Osteoblast (primary cell): ENCODE measurements at regions not wholly inside any gene's neighbourhood (a gene's known extent, or its start where the extent isn't known, plus 50 kb on each side); places are given as distances from the start of the nearest gene placed in this dataset.

Experiments used
- DNase-seq: peaks from one replicate; pipeline ENCODE4 v3.0.0; 2011; ENCODE audit warnings: low spot score, mixed read lengths; ENCODE audit not compliant: insufficient read length; ENCODE audit errors: missing footprints
- H2AFZ ChIP-seq: 2 replicates; pipeline ENCODE4 v1.6.0; 2011; ENCODE audit warnings: mild to moderate bottlenecking, low read length
- H3K27ac ChIP-seq: 2 replicates; pipeline ENCODE4 v1.5.1; 2011; ENCODE audit warnings: mild to moderate bottlenecking, low read depth, low read length, moderate library complexity
- H3K27me3 ChIP-seq: 2 replicates; pipeline ENCODE4 v1.6.0; 2012; ENCODE audit warnings: mild to moderate bottlenecking, control low read depth, inconsistent platforms, low read length, moderate library complexity; ENCODE audit not compliant: insufficient read depth
- H3K36me3 ChIP-seq: 2 replicates; pipeline ENCODE4 v1.5.1; 2011; ENCODE audit warnings: mild to moderate bottlenecking, low read length, control low read depth, moderate library complexity; ENCODE audit not compliant: insufficient read depth
- H3K4me1 ChIP-seq: 2 replicates; pipeline ENCODE4 v1.5.1; 2011; ENCODE audit warnings: mild to moderate bottlenecking, low read length, control low read depth, moderate library complexity; ENCODE audit not compliant: insufficient read depth
- H3K4me2 ChIP-seq: 2 replicates; pipeline ENCODE4 v1.6.0; 2011; ENCODE audit warnings: mild to moderate bottlenecking, low read length; ENCODE audit not compliant: insufficient read depth
- H3K4me3 ChIP-seq: fragments of 200-600 bp; sonication (generic); 3 replicates; pipeline ENCODE4 v1.5.1; 2012; ENCODE audit warnings: mild to moderate bottlenecking, low read length, inconsistent platforms; ENCODE audit not compliant: insufficient read depth
- H3K79me2 ChIP-seq: 2 replicates; pipeline ENCODE4 v1.6.0; 2012; ENCODE audit warnings: mild to moderate bottlenecking, low read length, control low read depth, inconsistent platforms; ENCODE audit not compliant: insufficient read depth
- H3K9me3 ChIP-seq: 2 replicates; pipeline ENCODE4 v1.5.1; 2011; ENCODE audit warnings: low read depth, low read length, control low read depth
- H4K20me1 ChIP-seq: 2 replicates; pipeline ENCODE4 v1.6.0; 2012; ENCODE audit warnings: mild to moderate bottlenecking, low read length, control low read depth; ENCODE audit not compliant: insufficient read depth
- TF ChIP-seq, protein P1 (sequence below): IDR thresholded peaks from 2 replicates; pipeline ENCODE4 v1.5.1; 2011; ENCODE audit warnings: mild to moderate bottlenecking, low read depth, low read length, moderate library complexity; ENCODE audit errors: extremely low read depth

DNA sequence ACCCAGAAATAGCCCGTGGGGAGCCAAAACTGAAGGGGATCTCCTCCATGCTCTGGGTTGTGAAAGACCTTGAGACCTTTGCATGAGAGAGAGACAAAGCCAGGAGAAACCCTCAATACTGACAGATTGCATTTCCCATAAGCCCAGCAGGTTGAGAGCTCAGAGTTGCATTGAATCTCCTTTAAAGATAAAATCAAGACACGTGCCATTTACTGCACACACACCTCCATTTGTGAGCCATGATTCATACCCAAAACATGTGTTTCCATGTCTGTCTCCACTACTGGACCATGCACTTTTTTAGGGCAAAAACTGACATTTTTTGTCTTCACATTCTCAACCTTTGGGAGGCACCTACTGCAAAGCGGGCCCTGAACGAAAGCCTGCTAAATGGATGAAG lies 144.0 kb upstream of the NRIP1 start:
- H2AFZ ChIP-seq, result no peak overlapping the region
- no peak overlapping the region for H3K4me2 ChIP-seq
- H3K27me3 ChIP-seq, result no peaks in the 10 kb centered on the region
- H3K27ac ChIP-seq, result no peak overlapping the region
- no peak overlapping the region for H3K4me3 ChIP-seq
- H3K4me1 ChIP-seq, result no peaks in the 10 kb centered on the region
- H3K79me2 ChIP-seq, result no peaks in the 10 kb centered on the region
- TF ChIP-seq, protein P1, sequence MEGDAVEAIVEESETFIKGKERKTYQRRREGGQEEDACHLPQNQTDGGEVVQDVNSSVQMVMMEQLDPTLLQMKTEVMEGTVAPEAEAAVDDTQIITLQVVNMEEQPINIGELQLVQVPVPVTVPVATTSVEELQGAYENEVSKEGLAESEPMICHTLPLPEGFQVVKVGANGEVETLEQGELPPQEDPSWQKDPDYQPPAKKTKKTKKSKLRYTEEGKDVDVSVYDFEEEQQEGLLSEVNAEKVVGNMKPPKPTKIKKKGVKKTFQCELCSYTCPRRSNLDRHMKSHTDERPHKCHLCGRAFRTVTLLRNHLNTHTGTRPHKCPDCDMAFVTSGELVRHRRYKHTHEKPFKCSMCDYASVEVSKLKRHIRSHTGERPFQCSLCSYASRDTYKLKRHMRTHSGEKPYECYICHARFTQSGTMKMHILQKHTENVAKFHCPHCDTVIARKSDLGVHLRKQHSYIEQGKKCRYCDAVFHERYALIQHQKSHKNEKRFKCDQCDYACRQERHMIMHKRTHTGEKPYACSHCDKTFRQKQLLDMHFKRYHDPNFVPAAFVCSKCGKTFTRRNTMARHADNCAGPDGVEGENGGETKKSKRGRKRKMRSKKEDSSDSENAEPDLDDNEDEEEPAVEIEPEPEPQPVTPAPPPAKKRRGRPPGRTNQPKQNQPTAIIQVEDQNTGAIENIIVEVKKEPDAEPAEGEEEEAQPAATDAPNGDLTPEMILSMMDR, result no peak
- H3K36me3 ChIP-seq, result no peaks in the 10 kb centered on the region
- H3K9me3 ChIP-seq, result no peaks in the 10 kb centered on the region
- no peak for DNase-seq
- no peaks in the 10 kb centered on the region for H4K20me1 ChIP-seq

DNA sequence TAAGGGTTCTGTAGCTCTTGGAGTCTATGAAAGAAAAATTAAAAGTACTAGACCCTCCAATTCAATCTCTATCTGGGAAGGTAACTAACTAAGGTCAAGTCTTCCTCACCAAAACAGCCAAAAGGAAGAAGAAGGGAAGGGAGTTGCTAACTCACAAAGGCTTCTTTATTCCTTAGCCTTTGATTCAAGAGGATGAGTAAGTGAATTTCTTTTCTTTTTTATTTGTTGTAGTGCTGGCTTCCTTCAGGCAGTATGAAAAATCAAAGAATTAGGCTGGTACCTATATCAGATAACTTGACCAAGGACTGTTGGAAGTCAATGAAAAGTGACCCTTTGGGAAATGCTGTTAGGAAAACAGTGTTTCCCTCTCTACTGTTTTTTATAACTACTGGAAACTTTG lies 144.4 kb upstream of the NRIP1 start:
- no peaks in the 10 kb centered on the region for H3K27me3 ChIP-seq

DNA sequence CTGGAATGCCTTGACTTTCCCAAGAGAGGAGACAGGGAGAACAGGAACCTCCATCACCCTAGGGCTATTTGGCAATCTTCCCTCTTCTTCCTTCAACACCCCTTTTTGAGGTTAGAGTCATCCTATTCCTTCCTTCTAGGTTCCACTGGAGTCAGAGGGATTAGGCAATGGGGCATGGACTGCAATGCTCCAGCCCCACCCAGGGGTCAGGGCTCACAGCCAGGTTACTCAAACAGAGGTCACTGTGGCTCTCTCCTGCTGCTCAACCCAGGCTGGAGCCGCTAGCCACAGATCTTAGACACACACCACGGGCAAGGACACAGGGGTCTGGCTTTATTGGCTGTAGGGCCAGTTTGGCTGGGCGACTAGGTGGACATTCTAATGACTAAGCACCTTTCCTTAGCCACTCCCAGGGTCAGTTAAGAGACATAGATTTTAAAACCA lies 145.5 kb upstream of the NRIP1 start:
- Histone ChIP-seq H4K20me1 (no peaks in the 10 kb centered on the region), H3K4me3 (no peak overlapping the region), H3K27ac (no peak overlapping the region), H3K79me2 (no peaks in the 10 kb centered on the region), H3K27me3 (no peaks in the 10 kb centered on the region), H3K36me3 (no peaks in the 10 kb centered on the region), H2AFZ (no peak overlapping the region), H3K9me3 (no peaks in the 10 kb centered on the region), H3K4me1 (no peaks in the 10 kb centered on the region), H3K4me2 (no peak overlapping the region)
- TF ChIP-seq, protein P1, result no peak
- DNase-seq, result no peak

More for the DNA sequence above, 144.4 kb upstream of the NRIP1 start:
- Histone ChIP-seq H3K36me3 (no peaks in the 10 kb centered on the region), H3K79me2 (no peaks in the 10 kb centered on the region), H3K9me3 (no peaks in the 10 kb centered on the region), H3K4me2 (no peak overlapping the region), H3K4me3 (no peak overlapping the region), H3K27ac (no peak overlapping the region), H2AFZ (no peak overlapping the region), H4K20me1 (no peaks in the 10 kb centered on the region), H3K4me1 (no peaks in the 10 kb centered on the region)
- TF ChIP-seq, protein P1, result no peak
- DNase-seq, result no peak

DNA sequence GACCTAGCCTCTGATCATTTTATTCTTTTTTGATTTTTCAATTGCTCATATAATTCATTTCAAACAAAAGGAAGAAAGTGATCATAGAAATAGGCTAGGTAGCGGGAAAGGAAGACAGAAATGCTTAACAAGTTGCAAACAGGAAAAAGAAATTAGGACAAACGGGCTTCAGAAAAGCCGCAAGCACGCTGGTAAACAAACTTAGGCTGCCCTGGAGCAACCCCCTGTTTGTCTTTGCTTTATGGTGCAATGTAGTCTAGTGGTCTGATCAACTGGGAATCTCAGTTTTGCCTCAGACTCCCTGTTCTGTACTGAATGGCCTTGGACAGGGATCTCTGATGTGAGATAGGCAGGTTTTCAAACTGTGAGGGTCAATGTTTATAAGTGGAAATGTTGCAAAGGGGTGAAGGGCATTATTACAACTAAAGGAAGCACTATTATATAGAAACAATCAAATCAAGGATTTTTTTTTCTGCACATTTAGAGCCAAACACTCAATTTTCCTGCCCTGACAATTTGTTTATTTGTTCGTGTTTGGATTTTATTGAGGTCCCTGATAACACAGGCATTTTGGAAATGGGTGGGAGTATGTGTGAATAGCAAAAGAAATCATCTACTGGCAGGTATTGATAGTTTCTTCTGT lies 146.8 kb upstream of the NRIP1 start:
- H2AFZ ChIP-seq, result no peak overlapping the region
- no peak for DNase-seq
- TF ChIP-seq, protein P1, result no peak

More for the DNA sequence above, 146.8 kb upstream of the NRIP1 start:
- no peak overlapping the region for H3K27ac ChIP-seq
- H3K4me1 ChIP-seq, result no peaks in the 10 kb centered on the region
- H3K4me2 ChIP-seq, result no peak overlapping the region
- no peaks in the 10 kb centered on the region for H3K79me2 ChIP-seq
- H3K4me3 ChIP-seq, result no peak overlapping the region
- no peaks in the 10 kb centered on the region for H3K27me3 ChIP-seq
- no peaks in the 10 kb centered on the region for H3K36me3 ChIP-seq
- H3K9me3 ChIP-seq, result no peaks in the 10 kb centered on the region
- no peaks in the 10 kb centered on the region for H4K20me1 ChIP-seq
